ENCODE measurements at regions not wholly inside any gene's neighbourhood (a gene's known extent, or its start where the extent isn't known, plus 50 kb on each side); places are given as distances from the start of the nearest gene placed in this dataset.

- no peak for TF ChIP-seq POLR2A (IDR thresholded peaks at IDR 0.05)
- TF ChIP-seq EP300 (IDR thresholded peaks at IDR 0.05) = no peak
These were observed 185.5 kb upstream of the STEAP4 start for GRCh38 chr7:88492153-88492552.

Data from ovary (tissue), 1 donor.